Smooth muscle cell (in vitro differentiated cells): ENCODE measurements at regions not wholly inside any gene's neighbourhood (a gene's known extent, or its start where the extent isn't known, plus 50 kb on each side); places are given as distances from the start of the nearest gene placed in this dataset.

ENCODE experiments used
- DNase-seq: peaks from one replicate; lab custom pipeline; 2025; ENCODE audit not compliant: unreplicated experiment; lab: John Stamatoyannopoulos, UW
- H2AFZ ChIP-seq: fragments of 200-600 bp; sonication (generic); 2 replicates; pipeline ENCODE4 v1.6.0; 2016; ENCODE audit warnings: antibody characterized with exemption, low read depth, mild to moderate bottlenecking
- H3F3A ChIP-seq: fragments of 200-600 bp; sonication (generic); 2 replicates; pipeline ENCODE4 v1.6.0; 2017; ENCODE audit warnings: antibody characterized with exemption, low read depth
- H3K27ac ChIP-seq: fragments of 200-600 bp; sonication (generic); 2 replicates; pipeline ENCODE4 v1.5.1; 2016; ENCODE audit warnings: low read depth, mild to moderate bottlenecking
- H3K27me3 ChIP-seq: fragments of 200-600 bp; sonication (generic); 2 replicates; pipeline ENCODE4 v1.6.1; 2016; ENCODE audit warnings: low read depth, mild to moderate bottlenecking
- H3K36me3 ChIP-seq: fragments of 200-600 bp; sonication (generic); 2 replicates; pipeline ENCODE4 v1.5.1; 2016; ENCODE audit warnings: low read depth
- H3K4me1 ChIP-seq: fragments of 200-600 bp; sonication (generic); 2 replicates; pipeline ENCODE4 v1.5.1; 2016; ENCODE audit warnings: low read depth
- H3K4me2 ChIP-seq: fragments of 200-600 bp; sonication (generic); 2 replicates; pipeline ENCODE4 v1.6.0; 2016; ENCODE audit warnings: mild to moderate bottlenecking
- H3K4me3 ChIP-seq: fragments of 200-600 bp; sonication (generic); 2 replicates; pipeline ENCODE4 v1.5.1; 2016; ENCODE audit warnings: mild to moderate bottlenecking
- H3K79me2 ChIP-seq: fragments of 200-600 bp; sonication (generic); 2 replicates; pipeline ENCODE4 v1.6.0; 2016; ENCODE audit warnings: low read depth, mild to moderate bottlenecking
- H3K9ac ChIP-seq: fragments of 200-600 bp; sonication (generic); 2 replicates; pipeline ENCODE4 v1.6.0; 2016; ENCODE audit warnings: low read depth
- H3K9me3 ChIP-seq: fragments of 200-600 bp; sonication (generic); replicated peaks from 2 replicates; pipeline ENCODE4 v1.5.1; 2016; ENCODE audit warnings: low read depth
- H4K20me1 ChIP-seq: fragments of 200-600 bp; sonication (generic); 2 replicates; pipeline ENCODE4 v1.6.0; 2016; ENCODE audit warnings: low read depth
- WGBS: methylation state at CpG from one replicate; pipeline ENCODE4 v1.1.7; 2016; ENCODE audit warnings: low lambda C conversion rate; 5-methylcytosine and 5-hydroxymethylcytosine counted together
- TF ChIP-seq, protein P1 (sequence below): fragments of 200-600 bp; sonication (generic); IDR thresholded peaks from 2 replicates; pipeline ENCODE4 v1.5.1; 2017; ENCODE audit warnings: borderline replicate concordance, mild to moderate bottlenecking, antibody characterized with exemption; ENCODE audit not compliant: insufficient read depth, poor library complexity, severe bottlenecking

DNA sequence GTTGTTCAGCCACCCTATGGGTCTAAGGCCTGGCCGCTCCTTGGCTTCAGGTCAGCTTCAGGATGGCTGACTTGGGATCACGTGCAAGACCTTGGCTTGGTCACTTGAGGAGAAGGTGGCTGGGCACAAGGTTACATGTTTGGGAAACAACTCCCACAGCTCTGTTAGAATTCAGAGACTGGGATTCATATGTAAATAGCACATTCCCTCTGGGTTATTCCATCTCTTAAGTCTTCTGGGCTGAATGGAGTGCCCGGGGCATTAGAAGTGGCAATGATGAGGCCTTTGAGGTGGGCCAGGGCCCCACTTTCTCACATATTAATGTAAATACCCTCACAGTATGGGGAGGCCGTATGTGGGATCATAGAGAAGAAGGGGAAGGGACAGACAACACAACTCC, 150.9 kb downstream of the EFNB2 start:
- no peak for DNase-seq

DNA sequence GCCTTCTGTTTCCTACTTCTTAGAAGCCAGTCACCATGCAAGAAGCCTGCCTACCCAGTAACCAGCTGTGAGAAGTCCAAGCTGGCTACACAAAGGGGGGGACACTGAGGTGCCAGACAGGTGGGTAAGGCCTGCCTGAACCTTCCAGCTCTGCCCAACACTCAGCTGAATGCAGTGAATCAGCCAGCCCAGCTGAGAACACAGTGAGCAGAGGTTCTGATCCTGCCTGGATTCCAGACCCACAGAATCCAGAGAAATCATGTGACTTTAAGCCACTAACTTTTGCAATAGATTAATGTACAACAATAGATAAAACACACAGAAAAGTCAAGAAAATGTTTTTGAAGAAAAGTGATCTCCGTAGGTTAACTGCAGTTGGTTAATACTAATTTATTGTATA, 151.7 kb downstream of the EFNB2 start:
- H3K27ac ChIP-seq = no peak overlapping the region
- H4K20me1 ChIP-seq = no peaks in the 10 kb centered on the region
- 95% methylated on average over 1 of the region's 1 CpG for WGBS
- TF ChIP-seq, protein P1, sequence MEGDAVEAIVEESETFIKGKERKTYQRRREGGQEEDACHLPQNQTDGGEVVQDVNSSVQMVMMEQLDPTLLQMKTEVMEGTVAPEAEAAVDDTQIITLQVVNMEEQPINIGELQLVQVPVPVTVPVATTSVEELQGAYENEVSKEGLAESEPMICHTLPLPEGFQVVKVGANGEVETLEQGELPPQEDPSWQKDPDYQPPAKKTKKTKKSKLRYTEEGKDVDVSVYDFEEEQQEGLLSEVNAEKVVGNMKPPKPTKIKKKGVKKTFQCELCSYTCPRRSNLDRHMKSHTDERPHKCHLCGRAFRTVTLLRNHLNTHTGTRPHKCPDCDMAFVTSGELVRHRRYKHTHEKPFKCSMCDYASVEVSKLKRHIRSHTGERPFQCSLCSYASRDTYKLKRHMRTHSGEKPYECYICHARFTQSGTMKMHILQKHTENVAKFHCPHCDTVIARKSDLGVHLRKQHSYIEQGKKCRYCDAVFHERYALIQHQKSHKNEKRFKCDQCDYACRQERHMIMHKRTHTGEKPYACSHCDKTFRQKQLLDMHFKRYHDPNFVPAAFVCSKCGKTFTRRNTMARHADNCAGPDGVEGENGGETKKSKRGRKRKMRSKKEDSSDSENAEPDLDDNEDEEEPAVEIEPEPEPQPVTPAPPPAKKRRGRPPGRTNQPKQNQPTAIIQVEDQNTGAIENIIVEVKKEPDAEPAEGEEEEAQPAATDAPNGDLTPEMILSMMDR = no peak
- no peaks in the 10 kb centered on the region for H3K79me2 ChIP-seq
- H3K4me2 ChIP-seq = no peak overlapping the region
- no peak overlapping the region for H3K9ac ChIP-seq
- no peaks in the 10 kb centered on the region for H3K9me3 ChIP-seq
- no peak overlapping the region for H2AFZ ChIP-seq
- DNase-seq = no peak
- no peak overlapping the region for H3K4me3 ChIP-seq
- no peaks in the 10 kb centered on the region for H3K36me3 ChIP-seq
- H3K4me1 ChIP-seq = peaks cover 10% of the 10 kb centered on the region
- no peaks in the 10 kb centered on the region for H3K27me3 ChIP-seq
- H3F3A ChIP-seq = no peaks in the 10 kb centered on the region

More for the DNA sequence above, 150.9 kb downstream of the EFNB2 start:
- Histone ChIP-seq H3K79me2 (no peaks in the 10 kb centered on the region), H4K20me1 (no peaks in the 10 kb centered on the region), H3K9ac (no peak overlapping the region), H3K27me3 (no peaks in the 10 kb centered on the region), H3K27ac (no peak overlapping the region), H3K36me3 (no peaks in the 10 kb centered on the region), H3F3A (no peaks in the 10 kb centered on the region), H3K4me3 (no peak overlapping the region), H3K4me2 (no peak overlapping the region), H3K9me3 (no peaks in the 10 kb centered on the region), H3K4me1 (peaks cover 10% of the 10 kb centered on the region), H2AFZ (no peak overlapping the region)
- 73% methylated on average over 4 of the region's 4 CpGs for WGBS
- TF ChIP-seq, protein P1 = no peak

DNA sequence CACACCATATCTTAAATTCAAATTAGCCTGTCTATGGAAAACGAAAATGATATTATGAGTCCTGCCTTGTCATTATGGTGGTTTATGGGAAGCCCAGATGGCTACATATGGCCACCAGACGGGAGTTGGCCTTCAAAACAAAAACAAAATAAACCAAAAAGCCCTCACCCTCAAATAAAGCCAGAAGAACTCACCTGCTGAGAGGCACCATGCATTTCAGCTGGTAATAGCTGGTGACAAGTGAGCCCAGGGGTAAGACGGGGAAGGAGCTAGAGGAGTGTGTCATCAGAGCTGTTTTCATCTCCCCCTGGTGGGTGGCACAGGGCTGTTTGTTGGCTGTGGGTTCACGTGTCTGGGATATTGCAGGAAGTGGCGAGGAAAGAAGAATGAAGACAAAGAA, 152.9 kb downstream of the EFNB2 start:
- no peaks in the 10 kb centered on the region for H3K9me3 ChIP-seq
- H3K4me2 ChIP-seq = no peak overlapping the region
- no peak overlapping the region for H3K9ac ChIP-seq
- TF ChIP-seq, protein P1 = no peak
- no peak overlapping the region for H2AFZ ChIP-seq
- WGBS = 80% methylated on average over 5 of the region's 5 CpGs
- DNase-seq = no peak
- H3K4me3 ChIP-seq = no peak overlapping the region
- H3K27ac ChIP-seq = no peak overlapping the region
- no peaks in the 10 kb centered on the region for H3K79me2 ChIP-seq
- H3K36me3 ChIP-seq = no peaks in the 10 kb centered on the region
- H3F3A ChIP-seq = no peaks in the 10 kb centered on the region
- peaks cover 10% of the 10 kb centered on the region for H3K4me1 ChIP-seq
- no peaks in the 10 kb centered on the region for H4K20me1 ChIP-seq
- H3K27me3 ChIP-seq = no peaks in the 10 kb centered on the region

DNA sequence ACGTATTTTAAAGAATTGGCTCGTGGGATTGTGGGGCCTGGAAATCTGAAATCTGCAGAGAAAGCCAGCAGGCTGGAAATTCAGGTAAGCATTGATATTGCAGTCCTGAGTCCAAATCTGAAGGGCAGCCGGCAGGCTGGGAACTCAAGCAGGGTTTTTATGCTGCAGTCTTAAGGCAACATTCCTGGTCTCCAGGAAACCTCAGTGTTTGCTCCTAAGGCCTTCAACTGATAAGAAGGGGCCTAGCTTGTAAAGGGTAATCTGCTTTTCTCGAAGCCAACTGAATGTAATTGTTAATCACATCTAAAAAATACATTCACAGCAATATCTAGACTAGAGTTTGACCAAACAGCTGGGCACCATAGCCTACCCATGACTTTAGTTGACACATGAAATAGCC, 154.4 kb downstream of the EFNB2 start:
- TF ChIP-seq, protein P1 = no peak
- no peak for DNase-seq
- H3F3A ChIP-seq = no peaks in the 10 kb centered on the region
- H3K4me2 ChIP-seq = peak overlapping the region; percentile 70
- H2AFZ ChIP-seq = no peak overlapping the region
- H3K27me3 ChIP-seq = no peaks in the 10 kb centered on the region
- no peaks in the 10 kb centered on the region for H3K36me3 ChIP-seq
- H4K20me1 ChIP-seq = no peaks in the 10 kb centered on the region
- H3K9ac ChIP-seq = no peak overlapping the region
- peak overlapping the region; percentile 48 for H3K27ac ChIP-seq
- H3K4me3 ChIP-seq = no peak overlapping the region
- peaks cover 10% of the 10 kb centered on the region for H3K4me1 ChIP-seq
- H3K79me2 ChIP-seq = no peaks in the 10 kb centered on the region
- 32% methylated on average over 4 of the region's 4 CpGs for WGBS
- H3K9me3 ChIP-seq = no peaks in the 10 kb centered on the region
